ENCODE measurements at regions not wholly inside any gene's neighbourhood (a gene's known extent, or its start where the extent isn't known, plus 50 kb on each side); places are given as distances from the start of the nearest gene placed in this dataset.

DNA sequence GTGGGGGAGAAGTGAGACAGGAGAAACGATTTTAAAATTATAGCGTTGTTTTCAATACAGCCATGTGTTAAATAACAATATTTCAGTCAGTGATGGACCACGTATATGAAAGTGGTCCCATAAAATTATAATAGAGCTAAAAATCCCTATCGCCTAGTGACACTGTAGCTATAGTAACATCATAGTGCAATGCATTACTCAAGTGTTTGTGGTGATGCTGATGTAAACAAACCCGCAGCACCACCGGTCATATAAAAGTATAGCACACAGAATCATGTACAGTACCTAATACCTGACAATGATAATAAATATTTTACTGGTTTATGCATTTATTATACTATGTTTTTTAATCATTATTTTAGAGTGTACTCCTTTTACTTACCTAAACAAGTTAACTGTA, 407.4 kb upstream of the SEMA6A start:
- H3K36me3 ChIP-seq (ENCODE audit: low read depth) = no peaks in the 10 kb centered on the region
- DNase-seq = no peak
- POLR2A ChIA-PET (ENCODE audit: unreplicated experiment) = no interaction called here
- no peaks in the 10 kb centered on the region for H3K79me2 ChIP-seq (ENCODE audit: low read depth)
- BruUV-seq (replicated peaks) = no TSS peak
- intact Hi-C loops (cut with micrococcal nuclease; ENCODE audit: unreplicated experiment) = no loop called here
- no peaks in the 10 kb centered on the region for H3F3A ChIP-seq (ENCODE audit: insufficient read depth, low read depth)
- no peak overlapping the region for H3K4me3 ChIP-seq
- no peaks in the 10 kb centered on the region for H3K4me1 ChIP-seq (replicated peaks; ENCODE audit: insufficient read depth)
- H3K9me3 ChIP-seq (ENCODE audit: insufficient read depth, low read depth) = no peaks in the 10 kb centered on the region
- H3K27ac ChIP-seq = no peak overlapping the region
- no peak overlapping the region for H3K4me2 ChIP-seq
- H2AFZ ChIP-seq = no peak overlapping the region
- no peaks in the 10 kb centered on the region for H4K20me1 ChIP-seq (ENCODE audit: insufficient read depth)
- H3K27me3 ChIP-seq (ENCODE audit: insufficient read depth, low read depth) = no peaks in the 10 kb centered on the region
- TF ChIP-seq CTCF (conservative IDR thresholded peaks at IDR 0.05) (no peak), EZH2 (IDR thresholded peaks at IDR 0.05; ENCODE audit: low read depth) (no peak)
- no peaks in the 10 kb centered on the region for H3K9me2 ChIP-seq (ENCODE audit: insufficient read depth)
- CTCF ChIA-PET = no interaction called here

- Histone ChIP-seq H3K4me1 (replicated peaks; ENCODE audit: insufficient read depth) (no peaks in the 10 kb centered on the region), H3K27me3 (ENCODE audit: insufficient read depth, low read depth) (no peaks in the 10 kb centered on the region), H3K9me3 (ENCODE audit: insufficient read depth, low read depth) (no peaks in the 10 kb centered on the region), H3K4me2 (no peak overlapping the region), H3K79me2 (ENCODE audit: low read depth) (no peaks in the 10 kb centered on the region), H3K36me3 (ENCODE audit: low read depth) (no peaks in the 10 kb centered on the region), H2AFZ (no peak overlapping the region), H3K4me3 (no peak overlapping the region), H3F3A (ENCODE audit: insufficient read depth, low read depth) (no peaks in the 10 kb centered on the region), H4K20me1 (ENCODE audit: insufficient read depth) (no peaks in the 10 kb centered on the region), H3K27ac (no peak overlapping the region), H3K9me2 (ENCODE audit: insufficient read depth) (no peaks in the 10 kb centered on the region)
- ChIA-PET CTCF (no interaction called here), POLR2A (ENCODE audit: unreplicated experiment) (no interaction called here)
- DNase-seq = no peak
- TF ChIP-seq CTCF (conservative IDR thresholded peaks at IDR 0.05) (no peak), EZH2 (IDR thresholded peaks at IDR 0.05; ENCODE audit: low read depth) (no peak)
- intact Hi-C loops (cut with micrococcal nuclease; ENCODE audit: unreplicated experiment) = no loop called here
- no TSS peak for BruUV-seq (replicated peaks)
Observed at GRCh38 chr5:116980581-116980980, 406.0 kb upstream of the SEMA6A start.

DNA sequence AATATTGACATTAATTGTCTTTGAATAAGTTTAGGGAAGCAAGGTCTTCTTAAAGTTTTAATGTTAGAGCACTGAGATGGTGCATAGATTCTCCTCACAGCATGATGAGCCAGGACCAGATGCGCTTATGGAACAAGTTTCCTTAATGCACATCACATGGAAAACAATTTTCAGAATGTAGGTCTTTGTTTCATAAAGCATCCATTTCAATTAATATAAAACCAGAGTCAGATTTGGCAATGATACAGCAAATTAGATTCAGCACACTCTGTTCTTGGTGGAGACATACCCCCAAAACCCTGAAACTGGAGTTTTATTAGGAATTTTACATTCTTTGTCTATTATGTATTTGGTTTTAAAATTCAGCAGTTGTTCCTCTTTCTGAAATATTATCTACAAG, 402.1 kb upstream of the SEMA6A start:
- H3K9me2 ChIP-seq (ENCODE audit: insufficient read depth) = no peaks in the 10 kb centered on the region
- no peaks in the 10 kb centered on the region for H4K20me1 ChIP-seq (ENCODE audit: insufficient read depth)
- DNase-seq = no peak
- H3K4me2 ChIP-seq = no peak overlapping the region
- CTCF ChIA-PET = no interaction called here
- no peaks in the 10 kb centered on the region for H3K9me3 ChIP-seq (ENCODE audit: insufficient read depth, low read depth)
- H2AFZ ChIP-seq = no peak overlapping the region
- H3K4me3 ChIP-seq = no peak overlapping the region
- TF ChIP-seq CTCF (conservative IDR thresholded peaks at IDR 0.05) (no peak), EZH2 (IDR thresholded peaks at IDR 0.05; ENCODE audit: low read depth) (no peak)
- no peaks in the 10 kb centered on the region for H3K36me3 ChIP-seq (ENCODE audit: low read depth)
- intact Hi-C loops (cut with micrococcal nuclease; ENCODE audit: unreplicated experiment) = no loop called here
- H3K79me2 ChIP-seq (ENCODE audit: low read depth) = no peaks in the 10 kb centered on the region
- no peaks in the 10 kb centered on the region for H3F3A ChIP-seq (ENCODE audit: insufficient read depth, low read depth)
- POLR2A ChIA-PET (ENCODE audit: unreplicated experiment) = no interaction called here
- no peaks in the 10 kb centered on the region for H3K27me3 ChIP-seq (ENCODE audit: insufficient read depth, low read depth)
- H3K4me1 ChIP-seq (replicated peaks; ENCODE audit: insufficient read depth) = no peaks in the 10 kb centered on the region
- no TSS peak for BruUV-seq (replicated peaks)
- H3K27ac ChIP-seq = no peak overlapping the region
